Body of pancreas (tissue), 4 donors: ENCODE measurements at regions not wholly inside any gene's neighbourhood (a gene's known extent, or its start where the extent isn't known, plus 50 kb on each side); places are given as distances from the start of the nearest gene placed in this dataset.

Experiments used
- ATAC-seq: fragments of 150-250 bp; one replicate; pipeline ENCODE4 v1.9.1; 2016
- DNase-seq, 4 donors: peaks; one replicate each; pipeline ENCODE4 v3.0.0-alpha.2; 2019
- H3K27ac ChIP-seq, 4 donors: fragments of 200-600 bp; sonication (generic); 1 replicate in 3 of 4; 2 replicates in 1 of 4; pipeline versions ENCODE4 v1.5.1 to v1.6.1; 2016 to 2019; ENCODE audit warnings: mild to moderate bottlenecking in 1 of 4, mixed read lengths in 1 of 4, moderate library complexity in 1 of 4
- H3K27me3 ChIP-seq, 2 donors: fragments of 200-600 bp; sonication (generic); one replicate each; pipeline ENCODE4 v1.6.0; 2016; ENCODE audit warnings: mild to moderate bottlenecking in 1 of 2
- H3K36me3 ChIP-seq, 2 donors: fragments of 200-600 bp; sonication (generic); replicated peaks in 1 of 2; 2 replicates each; pipeline ENCODE4 v1.5.1; 2016; ENCODE audit warnings: low read depth in 2 of 2; ENCODE audit not compliant: insufficient read depth in 1 of 2
- H3K4me1 ChIP-seq: fragments of 200-600 bp; sonication (generic); one replicate; pipeline ENCODE4 v1.6.0; 2016
- H3K4me3 ChIP-seq, 2 donors: fragments of 200-600 bp; sonication (generic); 1 replicate in 1 of 2; 2 replicates in 1 of 2; pipeline ENCODE4 v1.5.1; 2016 to 2019
- H3K9me3 ChIP-seq, 3 donors: fragments of 200-600 bp; sonication (generic); 1 replicate in 2 of 3; 2 replicates in 1 of 3; pipeline ENCODE4 v1.5.1; 2016
- CTCF ChIP-seq, 7 experiments: fragments of 450-650 bp in 4 of 7; fragments of 200-600 bp in 3 of 7; sonication (generic) in 3 of 7; IDR thresholded peaks; one replicate each; pipeline ENCODE4 v1.5.1; 2016 to 2019; ENCODE audit warnings: antibody characterized with exemption in 7 of 7
- POLR2A ChIP-seq, 3 donors: fragments of 450-650 bp; IDR thresholded peaks; one replicate each; pipeline ENCODE4 v1.6.1; 2016; ENCODE audit warnings: antibody characterized with exemption in 3 of 3, mild to moderate bottlenecking in 2 of 3
- WGBS, 2 donors: methylation state at CpG; one replicate each; pipeline ENCODE4 v1.1.5; 2017; 5-methylcytosine and 5-hydroxymethylcytosine counted together
- intact Hi-C: fragments of 100-400 bp; cut with DNase I; formaldehyde crosslinking; loops from one replicate; pipeline ENCODE4 v1.15.1; 2023

- peak overlapping the region; percentile 62 to 80 (median 70) for H3K27ac ChIP-seq
- no peaks in the 10 kb centered on the region for H3K9me3 ChIP-seq
- intact Hi-C loops = no loop called here
- H3K27me3 ChIP-seq = no peaks in the 10 kb centered on the region
- WGBS, 2 donors = 39 to 45% methylated on average over 33 to 35 of the region's 35 CpGs
- peak; percentile 47 to 71 (median 60) for DNase-seq
- ATAC-seq = peak; percentile 79
- peaks cover 19% of the 10 kb centered on the region for H3K4me1 ChIP-seq
- H3K4me3 ChIP-seq = no peak overlapping the region
- TF ChIP-seq CTCF (IDR thresholded peaks at IDR 0.05) (no peak), POLR2A (IDR thresholded peaks at IDR 0.05) (peak in 2 of 3 donors; percentile 16 to 56)
- H3K36me3 ChIP-seq = no peaks in the 10 kb centered on the region
These were observed 93.5 kb downstream of the SIK1 start for GRCh38 chr21:43333298-43334062.

DNA sequence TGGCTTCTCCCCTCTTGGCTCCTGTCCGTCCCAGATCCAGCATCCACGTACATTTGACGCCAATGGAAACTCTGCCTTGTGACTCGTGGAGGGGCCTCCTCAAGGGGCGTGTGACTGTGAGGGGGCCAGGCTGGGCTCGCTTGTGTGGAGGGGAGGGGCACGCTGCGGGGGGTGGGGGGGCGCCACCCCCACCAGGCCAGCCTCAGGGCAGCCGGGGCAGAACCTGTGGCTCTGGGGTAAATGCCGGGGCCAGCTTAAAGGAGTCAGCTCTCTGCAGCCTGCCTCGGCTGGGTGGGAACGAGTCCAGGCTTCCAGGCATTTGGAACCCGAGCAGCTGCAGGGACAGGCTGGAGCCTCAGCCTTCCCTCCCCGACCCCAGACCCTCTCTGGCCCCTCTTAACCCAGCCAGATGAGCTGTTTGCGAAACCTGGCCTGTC, 94.1 kb downstream of the SIK1 start:
- H3K4me3 ChIP-seq = no peak overlapping the region

GRCh38 chr21:43331962-43332828, 94.7 kb downstream of the SIK1 start:
- Histone ChIP-seq H3K27me3 (no peaks in the 10 kb centered on the region), H3K27ac (peak overlapping the region in 3 of 4 donors; percentile 4 to 80 (median 34)), H3K4me3 (no peak overlapping the region), H3K4me1 (peaks cover 19% of the 10 kb centered on the region), H3K36me3 (no peaks in the 10 kb centered on the region), H3K9me3 (no peaks in the 10 kb centered on the region)
- intact Hi-C loops = no loop called here
- DNase-seq = peak in 3 of 4 donors; percentile 30 to 48 (median 45)
- TF ChIP-seq CTCF (IDR thresholded peaks at IDR 0.05) (no peak), POLR2A (IDR thresholded peaks at IDR 0.05) (no peak)
- WGBS, 2 donors = 64 to 74% methylated on average over 19 to 22 of the region's 22 CpGs
- peak; percentile 22 for ATAC-seq

More for the DNA sequence above, 94.1 kb downstream of the SIK1 start:
- Histone ChIP-seq H3K36me3 (no peaks in the 10 kb centered on the region), H3K27ac (peak overlapping the region; percentile 4 to 80 (median 70)), H3K27me3 (no peaks in the 10 kb centered on the region), H3K4me1 (peaks cover 19% of the 10 kb centered on the region), H3K9me3 (no peaks in the 10 kb centered on the region)
- intact Hi-C loops = no loop called here
- peak; percentile 12 for ATAC-seq
- 37% methylated on average over 16 of the region's 16 CpGs; no CpG with 5 or more reads in 1 of the 2 donors for WGBS, 2 donors
- no peak for DNase-seq
- TF ChIP-seq POLR2A (IDR thresholded peaks at IDR 0.05) (no peak), CTCF (IDR thresholded peaks at IDR 0.05) (no peak)

- H3K4me3 ChIP-seq = no peak overlapping the region
- H3K27me3 ChIP-seq = no peaks in the 10 kb centered on the region
- no peaks in the 10 kb centered on the region for H3K36me3 ChIP-seq
- intact Hi-C loops = no loop called here
- no peaks in the 10 kb centered on the region for H3K9me3 ChIP-seq
- 70 to 78% methylated on average over 14 to 21 of the region's 26 CpGs for WGBS, 2 donors
- no peak overlapping the region for H3K27ac ChIP-seq
- DNase-seq (no peak), ATAC-seq (no peak)
- TF ChIP-seq CTCF (IDR thresholded peaks at IDR 0.05) = no peak
- no peak for TF ChIP-seq POLR2A (IDR thresholded peaks at IDR 0.05)
- H3K4me1 ChIP-seq = peaks cover 19% of the 10 kb centered on the region
These were observed 95.6 kb downstream of the SIK1 start for GRCh38 chr21:43331111-43331961.
